22Rv1 (cell line): ENCODE measurements at regions not wholly inside any gene's neighbourhood (a gene's known extent, or its start where the extent isn't known, plus 50 kb on each side); places are given as distances from the start of the nearest gene placed in this dataset.

Experiments used
- ZFX ChIP-seq: fragments of 450-650 bp; IDR thresholded peaks from 2 replicates; pipeline ENCODE4 v1.6.1; 2017; ENCODE audit warnings: antibody characterized with exemption, borderline replicate concordance
- TF ChIP-seq, protein P1 (sequence below): fragments of 450-650 bp; IDR thresholded peaks from 2 replicates; pipeline ENCODE4 v1.5.1; 2017; ENCODE audit warnings: mild to moderate bottlenecking

DNA sequence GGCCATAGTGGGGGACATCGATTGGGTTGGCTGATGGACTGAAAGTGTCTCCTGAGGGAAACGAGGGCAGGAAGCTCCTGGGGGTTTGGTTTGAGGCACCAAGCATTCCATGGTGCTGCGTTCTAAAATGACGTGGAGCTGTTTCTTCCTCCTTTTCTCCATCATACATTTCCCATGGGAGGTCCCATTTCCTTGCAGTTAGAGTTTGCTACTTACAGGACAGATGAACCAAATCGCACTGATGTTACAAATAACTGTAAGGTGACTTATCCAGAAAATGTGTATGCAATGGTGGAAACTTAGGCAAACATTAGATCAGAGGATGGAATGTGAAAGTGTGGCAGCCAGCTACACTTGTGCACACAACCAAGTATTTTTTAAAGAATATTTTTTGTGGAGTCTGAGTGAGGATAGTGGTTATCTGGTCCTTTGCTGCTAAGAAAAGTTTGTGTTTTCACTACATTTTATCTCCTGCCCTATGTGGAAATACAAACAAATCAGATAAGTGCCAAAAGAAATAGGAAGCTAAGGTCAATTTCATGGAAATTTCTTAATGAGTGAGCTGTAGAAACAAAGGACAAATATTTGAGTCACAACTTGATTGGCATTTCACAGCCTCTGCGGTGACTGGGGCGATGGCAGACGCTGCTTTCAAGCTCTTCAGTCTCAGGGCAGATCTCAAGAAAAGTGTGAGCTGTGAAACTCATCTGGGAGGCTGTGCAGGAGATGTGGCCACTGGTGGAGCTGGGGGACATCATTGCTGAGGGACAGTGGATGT lies 256.2 kb downstream of the TSN start:
- TF ChIP-seq, protein P1, sequence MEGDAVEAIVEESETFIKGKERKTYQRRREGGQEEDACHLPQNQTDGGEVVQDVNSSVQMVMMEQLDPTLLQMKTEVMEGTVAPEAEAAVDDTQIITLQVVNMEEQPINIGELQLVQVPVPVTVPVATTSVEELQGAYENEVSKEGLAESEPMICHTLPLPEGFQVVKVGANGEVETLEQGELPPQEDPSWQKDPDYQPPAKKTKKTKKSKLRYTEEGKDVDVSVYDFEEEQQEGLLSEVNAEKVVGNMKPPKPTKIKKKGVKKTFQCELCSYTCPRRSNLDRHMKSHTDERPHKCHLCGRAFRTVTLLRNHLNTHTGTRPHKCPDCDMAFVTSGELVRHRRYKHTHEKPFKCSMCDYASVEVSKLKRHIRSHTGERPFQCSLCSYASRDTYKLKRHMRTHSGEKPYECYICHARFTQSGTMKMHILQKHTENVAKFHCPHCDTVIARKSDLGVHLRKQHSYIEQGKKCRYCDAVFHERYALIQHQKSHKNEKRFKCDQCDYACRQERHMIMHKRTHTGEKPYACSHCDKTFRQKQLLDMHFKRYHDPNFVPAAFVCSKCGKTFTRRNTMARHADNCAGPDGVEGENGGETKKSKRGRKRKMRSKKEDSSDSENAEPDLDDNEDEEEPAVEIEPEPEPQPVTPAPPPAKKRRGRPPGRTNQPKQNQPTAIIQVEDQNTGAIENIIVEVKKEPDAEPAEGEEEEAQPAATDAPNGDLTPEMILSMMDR, result no peak
- TF ChIP-seq ZFX, result no peak
